ENCODE measurements at regions not wholly inside any gene's neighbourhood (a gene's known extent, or its start where the extent isn't known, plus 50 kb on each side); places are given as distances from the start of the nearest gene placed in this dataset.

- TF ChIP-seq CTCF (conservative IDR thresholded peaks at IDR 0.05; ENCODE audit: low read length) (no peak), EZH2phosphoT487 (IDR thresholded peaks at IDR 0.05; ENCODE audit: borderline replicate concordance) (no peak)
Observed at GRCh38 chr1:208593306-208594006, 349.3 kb upstream of the PLXNA2 start.

All from Loucy (cell line).